HG03095 (cell line): ENCODE measurements at regions not wholly inside any gene's neighbourhood (a gene's known extent, or its start where the extent isn't known, plus 50 kb on each side); places are given as distances from the start of the nearest gene placed in this dataset.

Source experiments
- ATAC-seq: cut with Tn5 transposase; IDR thresholded peaks from one replicate; pipeline ENCODE4 v1.9.1; 2021; ENCODE audit warnings: moderate library complexity; ENCODE audit not compliant: unreplicated experiment

DNA sequence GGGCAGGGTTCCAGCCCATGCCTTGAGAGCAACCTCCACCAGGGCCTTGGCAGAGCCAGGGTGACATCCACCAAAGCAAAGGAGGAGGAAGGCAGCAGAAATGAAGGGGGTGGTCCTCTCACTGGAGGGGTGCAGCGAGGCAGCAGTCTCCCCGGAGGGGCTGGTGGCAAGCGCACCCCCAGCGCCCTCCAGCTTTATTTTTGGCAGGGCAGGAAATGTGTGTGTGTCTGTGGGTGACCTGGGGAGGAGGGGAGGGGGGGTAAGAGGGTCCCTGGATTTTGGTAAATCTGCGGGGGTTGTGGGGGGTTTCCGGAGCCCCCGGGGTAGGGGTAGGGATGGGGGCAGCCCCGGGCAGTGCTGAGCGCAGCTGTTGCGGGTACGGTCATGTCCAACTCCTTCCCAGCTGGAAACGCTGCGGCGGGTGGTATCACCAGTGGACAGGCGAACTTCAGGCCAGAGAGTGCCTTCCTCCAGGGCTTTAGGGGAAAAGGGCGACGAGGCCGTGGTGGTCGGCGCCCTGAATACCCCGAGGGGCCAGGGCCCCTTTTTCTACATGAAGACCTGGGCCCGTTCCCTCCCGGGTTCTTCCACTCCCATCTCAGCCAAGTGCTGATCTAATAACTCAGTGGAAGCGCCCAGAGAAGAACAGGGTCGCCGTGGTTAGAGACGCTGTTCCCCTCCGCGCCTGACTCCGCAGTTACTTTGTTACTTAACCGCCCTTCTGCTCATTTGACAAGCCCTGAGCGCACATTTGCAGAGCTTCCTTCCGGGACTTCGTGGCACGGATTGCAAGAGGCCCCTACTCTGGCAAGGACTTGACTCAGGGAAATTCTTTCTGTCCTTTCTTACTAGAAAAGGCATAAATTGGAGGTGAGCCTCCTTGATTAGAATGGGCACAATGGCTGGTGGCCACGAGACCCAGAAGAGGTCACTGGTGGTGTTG, 55.2 kb downstream of the FOS start:
- ATAC-seq: peak; percentile 51

DNA sequence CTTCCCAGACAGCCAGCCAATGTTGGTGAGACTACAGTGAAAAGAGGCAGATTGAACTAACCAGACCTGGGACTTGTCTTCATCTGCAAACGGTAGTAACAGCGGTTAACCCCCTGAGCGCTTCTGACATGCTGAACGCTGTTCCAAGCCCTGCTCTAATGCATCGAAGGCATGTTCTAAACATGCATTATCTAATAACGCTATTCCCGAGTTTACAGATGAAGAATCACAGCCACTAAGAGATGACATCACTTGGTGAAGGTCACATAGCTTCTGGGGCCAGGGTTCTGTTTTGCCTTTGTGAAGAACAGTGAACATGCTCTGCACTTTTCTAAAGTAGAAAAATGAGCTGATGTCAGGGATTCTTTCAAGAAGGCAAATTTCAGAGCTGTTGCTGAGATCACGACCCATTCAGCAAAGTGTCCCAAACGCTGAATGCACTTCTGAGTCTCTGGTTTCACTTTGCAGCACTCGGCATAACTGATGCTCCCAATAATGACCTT, 56.0 kb downstream of the FOS start:
- peak; percentile 30 for ATAC-seq

DNA sequence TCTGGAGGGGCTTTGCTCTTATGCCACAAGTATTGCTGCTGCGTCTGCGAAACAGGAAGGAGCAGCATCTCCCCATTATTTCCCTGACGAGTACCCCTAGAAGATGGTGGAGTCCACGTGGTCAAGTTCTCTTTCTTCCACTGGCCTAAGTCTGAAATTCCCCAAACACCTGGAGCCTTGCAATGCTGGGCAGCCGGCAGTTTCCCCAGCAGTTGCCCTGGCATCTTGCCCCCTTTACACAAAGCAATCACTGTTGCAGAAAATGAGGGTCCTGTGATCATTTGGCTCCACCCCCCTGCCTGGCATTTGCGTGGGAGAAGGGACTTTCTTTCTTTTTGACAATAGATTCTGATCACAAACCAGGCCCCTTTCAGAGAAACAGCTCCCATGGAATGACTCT, 56.9 kb downstream of the FOS start:
- ATAC-seq: no peak

DNA sequence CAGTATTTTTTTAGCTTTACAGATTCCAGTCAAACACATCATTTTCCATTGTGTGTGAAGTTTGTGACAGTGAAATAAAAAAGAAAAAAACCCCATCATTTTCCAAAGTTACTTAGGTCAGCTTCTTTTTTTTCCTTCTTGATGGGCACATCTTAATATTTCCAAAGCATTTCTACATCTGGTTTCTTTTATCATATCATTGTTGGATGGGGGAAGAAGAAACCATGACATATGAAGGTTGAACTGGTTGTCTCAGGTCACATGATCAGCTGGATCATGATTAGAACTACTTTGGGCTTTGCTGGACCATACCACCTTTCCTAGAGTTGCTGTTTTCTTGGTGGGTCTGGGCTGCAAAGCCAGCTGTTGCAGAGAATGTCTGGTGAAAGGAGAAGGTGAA, 59.8 kb downstream of the FOS start:
- ATAC-seq: no peak

DNA sequence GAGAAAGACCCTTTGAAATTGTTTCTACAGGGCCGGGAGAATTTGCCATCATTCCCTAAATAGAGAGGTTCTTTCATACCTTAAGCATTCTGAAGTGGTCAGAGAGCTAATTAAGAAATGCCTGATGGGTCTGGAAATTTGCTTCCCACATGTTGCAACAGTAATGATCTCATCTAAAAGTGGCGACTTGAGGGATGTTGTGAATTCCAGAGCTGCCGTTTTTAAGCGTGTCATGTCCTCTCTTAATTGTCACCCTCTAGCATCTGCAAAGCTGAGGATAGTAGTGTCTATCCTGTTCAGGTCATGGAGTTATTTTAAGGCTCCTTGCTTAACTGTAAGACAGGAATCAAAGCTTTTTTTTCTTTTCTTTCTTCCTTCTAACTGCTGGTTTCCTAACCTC, 60.4 kb downstream of the FOS start:
- no peak for ATAC-seq

DNA sequence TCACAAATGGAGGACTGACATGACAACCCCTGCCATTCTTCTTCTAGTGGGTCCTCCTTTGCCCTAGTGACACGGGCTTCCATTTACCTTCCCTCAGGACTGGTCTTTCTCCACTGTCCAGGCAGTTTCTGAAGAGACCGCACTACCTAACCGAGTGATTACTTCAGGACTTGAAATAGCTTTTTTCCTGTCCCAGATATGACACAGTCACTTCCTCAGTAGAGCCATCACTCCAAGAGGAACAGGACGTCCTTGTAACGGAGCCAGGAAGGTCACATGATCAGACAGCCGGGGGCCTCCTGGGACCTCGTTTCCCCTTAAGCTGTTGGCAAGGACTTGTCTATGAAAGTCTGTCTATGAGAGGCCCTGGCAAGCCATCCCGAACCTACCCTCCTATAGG, 62.3 kb downstream of the FOS start:
- no peak for ATAC-seq

DNA sequence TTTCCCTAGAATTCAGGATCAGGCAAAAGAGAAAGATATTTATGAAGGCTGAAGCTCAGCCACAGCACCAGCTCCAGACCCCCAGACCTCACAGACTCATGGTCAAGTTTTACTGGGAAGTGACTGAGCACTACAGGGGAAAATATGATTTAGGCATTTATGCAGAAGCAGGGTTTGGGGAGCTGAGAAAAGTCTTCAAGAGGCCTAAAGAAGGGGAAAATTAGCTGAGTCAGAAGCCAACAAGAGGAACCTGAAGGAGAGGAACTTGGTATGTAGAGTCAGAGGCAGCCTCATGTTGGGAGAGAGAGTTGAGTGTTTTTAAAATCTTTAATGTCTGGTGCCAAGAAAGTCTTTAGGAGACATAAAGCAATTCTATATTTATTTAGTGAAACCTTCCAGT, 63.0 kb downstream of the FOS start:
- no peak for ATAC-seq

DNA sequence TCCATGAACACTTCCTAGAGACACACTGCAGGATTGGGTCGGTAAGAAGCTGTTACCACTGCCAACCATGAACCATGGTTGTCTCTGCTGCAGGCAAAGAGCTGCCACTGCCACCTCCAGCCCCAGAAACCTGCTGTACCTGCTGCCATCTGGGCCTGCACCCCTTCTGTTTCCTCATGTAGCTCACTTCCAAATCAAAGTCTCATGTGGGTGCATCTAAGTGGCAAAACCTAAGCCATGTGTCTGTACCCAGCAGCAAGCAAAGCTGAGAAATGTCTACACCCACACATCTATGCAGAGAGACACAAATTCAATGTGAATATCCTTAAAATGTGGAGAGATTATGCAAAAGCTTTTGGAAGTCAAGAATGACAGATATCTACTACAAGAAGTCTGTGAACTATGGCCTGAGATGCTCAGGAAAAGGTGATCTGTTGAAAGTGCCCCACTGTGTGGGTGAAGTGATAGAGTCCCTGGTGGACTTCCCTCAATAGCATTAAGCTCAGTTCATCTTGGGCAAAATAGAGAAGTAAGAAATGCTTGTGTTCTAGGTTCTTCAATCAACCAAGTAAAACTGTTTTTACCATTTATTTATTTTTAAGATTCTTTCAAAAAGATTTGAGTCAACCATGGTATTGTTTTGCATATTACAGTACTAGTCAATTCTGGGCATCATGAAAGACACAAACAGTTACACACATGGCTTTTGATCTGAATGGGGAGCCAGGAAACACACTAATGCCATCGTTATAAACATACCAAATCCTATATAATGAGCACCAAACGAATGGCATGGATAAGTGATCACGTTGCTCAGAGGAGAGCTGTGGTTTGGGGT, 64.4 kb downstream of the FOS start:
- no peak for ATAC-seq

DNA sequence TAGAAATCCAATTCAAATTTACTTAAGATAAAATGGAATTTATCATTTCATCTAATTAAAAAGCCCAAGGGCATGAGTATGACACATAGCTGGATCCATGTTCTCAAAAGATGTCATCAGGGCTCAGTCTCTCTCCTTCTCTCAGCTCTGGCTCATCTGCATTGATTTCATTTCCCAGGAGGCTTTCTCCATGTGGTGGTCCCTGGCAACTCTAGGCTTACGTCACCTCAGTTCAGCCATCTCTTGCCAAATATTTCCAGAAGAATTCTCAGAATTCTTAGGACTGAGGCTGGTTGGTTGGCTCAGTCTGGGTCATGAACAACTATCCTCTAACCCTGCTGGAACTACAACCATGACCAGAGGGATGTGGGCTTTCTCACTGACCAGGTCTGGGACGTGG, 65.3 kb downstream of the FOS start:
- no peak for ATAC-seq

DNA sequence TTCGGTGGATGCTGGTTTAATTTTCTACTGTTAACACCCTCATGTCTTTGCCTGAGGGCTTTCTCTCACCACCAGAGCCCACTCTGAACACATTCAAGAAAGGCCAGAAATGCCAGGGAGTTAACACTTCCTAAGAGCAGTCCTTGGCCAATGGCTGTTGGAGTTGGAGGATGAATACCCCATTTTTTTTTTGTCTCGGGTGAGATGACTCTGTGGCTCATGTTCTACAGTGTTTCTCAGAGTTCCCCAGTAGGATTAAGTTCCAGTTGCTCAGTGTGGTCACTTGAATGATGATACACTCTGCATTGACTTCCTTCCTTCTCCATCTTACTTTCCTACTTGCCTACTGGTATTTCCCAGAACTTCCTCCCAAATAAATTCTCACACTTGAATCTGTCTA, 65.8 kb downstream of the FOS start:
- ATAC-seq: no peak

DNA sequence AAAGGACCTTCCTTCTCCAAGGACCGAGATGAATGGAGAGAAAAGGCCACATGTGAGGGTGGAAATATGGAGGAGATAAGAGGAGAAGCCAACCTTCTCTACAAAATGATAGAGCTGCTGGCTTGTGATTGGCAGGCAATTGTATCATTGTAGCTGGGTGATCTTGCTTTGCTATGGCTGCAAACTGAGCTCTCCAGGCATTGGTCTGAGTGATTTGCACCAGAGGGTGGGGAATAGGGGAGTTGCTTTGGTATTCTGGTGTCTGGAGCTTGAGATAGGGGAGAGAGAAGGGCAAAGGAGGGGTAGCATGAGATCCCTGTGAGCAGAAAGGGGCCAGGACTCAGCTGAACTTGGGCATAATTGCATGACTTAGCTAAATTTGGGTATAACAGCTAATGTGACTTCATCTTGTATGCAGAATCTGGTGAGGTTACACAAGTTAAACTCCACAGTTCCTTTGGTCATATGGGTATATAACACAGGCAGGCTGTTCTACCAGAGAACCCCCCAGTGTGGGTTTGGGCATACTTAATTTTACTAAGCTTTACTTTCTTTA, 72.0 kb downstream of the FOS start:
- no peak for ATAC-seq

DNA sequence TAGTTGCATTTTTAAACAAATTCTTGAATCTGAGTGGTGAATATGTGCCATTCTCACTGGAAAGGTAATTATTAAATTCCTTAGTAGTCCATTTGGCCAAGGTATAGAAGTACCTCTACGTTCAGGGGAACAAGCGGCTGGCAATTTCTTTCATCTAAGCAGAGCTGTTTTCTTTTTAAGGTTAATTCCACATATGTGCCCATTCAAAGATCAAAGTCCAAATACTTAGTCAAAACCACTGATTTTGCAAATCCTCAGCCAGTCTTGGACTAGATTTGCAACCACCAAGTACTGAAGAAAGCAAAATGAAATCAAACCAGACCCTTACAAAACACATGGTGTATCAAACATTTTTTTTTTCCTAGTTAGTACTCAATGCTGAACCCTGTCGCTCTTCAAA, 68.7 kb upstream of the JDP2 start:
- ATAC-seq: no peak

DNA sequence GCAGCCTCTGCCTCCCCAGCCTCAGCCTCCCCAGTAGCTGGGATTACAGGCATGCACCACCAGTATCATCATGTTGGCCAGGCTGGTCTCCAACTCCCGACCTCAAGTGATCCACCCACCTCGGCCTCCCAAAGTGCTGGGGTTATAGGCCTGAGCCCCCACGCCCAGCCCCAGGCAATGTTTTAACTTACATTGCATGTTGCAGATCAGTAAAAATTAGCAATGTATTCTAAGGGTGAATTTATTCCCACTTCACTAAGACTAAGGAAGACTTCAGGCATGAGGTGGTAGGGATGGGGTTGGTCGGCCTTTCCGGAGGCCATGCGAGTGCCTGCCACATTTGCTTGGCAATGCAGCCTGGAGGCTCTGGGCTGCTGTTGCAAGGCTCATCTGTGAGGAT, 66.8 kb upstream of the JDP2 start:
- no peak for ATAC-seq

DNA sequence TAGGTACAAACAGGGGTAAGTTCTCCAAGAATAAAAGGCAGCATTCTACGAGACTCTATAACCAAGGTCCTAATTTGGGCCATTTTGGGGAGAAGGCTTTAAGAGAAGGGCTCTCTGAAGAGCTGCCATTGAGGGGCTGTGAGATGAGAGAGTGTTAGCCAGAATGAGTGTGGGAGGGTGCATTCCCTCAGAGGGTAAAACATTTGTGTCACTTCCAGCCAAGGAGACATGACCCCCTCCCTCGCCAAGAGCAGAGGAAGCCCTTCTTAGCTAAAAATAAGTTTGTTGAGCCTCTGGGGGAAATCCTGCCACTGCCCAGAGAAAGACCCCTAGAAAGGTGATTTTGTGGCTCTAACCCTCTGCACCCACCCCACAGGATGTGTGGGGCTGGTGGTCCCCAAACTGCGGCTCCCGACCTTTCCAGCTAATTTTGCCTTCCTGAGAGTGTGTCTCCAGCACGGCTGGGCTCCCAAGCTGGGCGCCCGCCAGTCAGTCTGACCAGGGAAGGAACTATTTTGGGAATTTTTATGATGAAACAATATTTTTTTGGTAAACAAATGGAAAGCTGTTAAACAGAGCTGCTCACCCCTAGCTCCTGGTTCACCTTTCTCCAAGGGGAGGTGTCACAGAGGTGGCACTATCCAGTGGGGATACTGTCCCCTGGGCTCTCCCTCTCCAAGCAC, 65.9 kb upstream of the JDP2 start:
- no peak for ATAC-seq

DNA sequence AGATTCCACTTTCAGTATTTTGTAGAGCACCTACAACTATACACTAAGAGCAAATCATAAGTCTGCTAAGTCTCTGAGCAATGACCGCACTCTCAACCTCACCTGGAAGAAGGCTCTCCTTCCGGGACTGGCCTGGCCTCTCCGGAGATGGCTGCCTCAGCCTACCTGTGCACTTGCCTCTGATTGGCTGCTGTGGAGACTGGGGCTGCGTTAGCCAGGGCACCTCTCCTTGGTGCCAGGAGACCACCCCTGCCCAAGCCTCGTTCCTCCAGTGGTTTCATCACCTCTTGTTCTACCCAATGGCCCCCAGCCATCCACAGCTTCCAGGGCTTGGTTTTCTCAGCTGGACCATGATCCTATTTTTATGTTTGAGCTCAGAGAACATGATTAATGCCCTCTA, 64.7 kb upstream of the JDP2 start:
- ATAC-seq: no peak

DNA sequence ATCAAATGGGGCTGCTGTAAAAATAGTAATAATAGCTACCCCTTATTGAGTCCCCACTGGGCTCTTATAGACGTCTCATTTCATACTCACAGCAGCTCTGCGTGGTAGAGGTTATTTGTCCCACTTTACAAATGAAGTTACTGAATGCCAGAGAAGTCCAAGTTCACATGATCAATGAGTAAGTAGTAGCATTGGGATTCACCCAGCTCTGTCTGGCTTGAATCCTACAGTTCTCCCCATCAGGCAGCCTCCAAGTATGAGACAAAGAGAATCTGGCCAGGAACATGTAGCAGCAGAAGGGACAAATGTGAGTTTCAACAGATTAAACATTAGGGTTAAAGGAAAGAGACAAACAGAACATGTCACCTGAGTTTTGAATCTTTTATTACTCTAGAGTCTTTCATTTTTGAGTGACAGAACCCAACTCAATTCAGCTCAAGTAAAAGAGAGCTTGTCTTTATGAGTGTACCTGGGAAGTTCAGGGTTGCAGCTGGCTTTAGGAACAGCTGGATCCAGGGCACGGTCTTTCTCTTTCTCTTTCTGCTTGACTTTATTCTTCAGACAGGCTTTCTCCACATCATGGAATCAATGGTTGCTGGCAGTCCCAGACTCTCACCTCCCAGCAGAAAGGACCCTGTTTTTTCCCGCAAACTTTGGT, 64.1 kb upstream of the JDP2 start:
- ATAC-seq: no peak

DNA sequence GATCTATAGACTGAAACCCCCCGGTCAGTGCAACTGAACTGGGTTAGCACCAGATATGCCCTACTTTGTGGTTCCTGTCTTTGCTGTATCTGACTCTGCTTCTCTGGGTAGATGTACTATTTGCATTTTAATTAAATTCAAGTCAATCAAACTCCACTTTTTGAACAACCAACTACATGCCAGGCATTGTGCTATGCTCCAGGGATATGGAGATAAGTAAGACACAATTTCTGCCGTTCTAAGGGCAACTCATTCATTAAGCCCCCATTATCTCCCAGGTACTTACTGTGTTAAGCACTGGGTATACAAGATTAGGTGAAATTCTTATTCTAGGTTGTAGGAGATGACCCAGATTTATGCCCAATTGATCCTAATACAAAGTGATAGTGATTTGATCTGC, 62.7 kb upstream of the JDP2 start:
- ATAC-seq: no peak

DNA sequence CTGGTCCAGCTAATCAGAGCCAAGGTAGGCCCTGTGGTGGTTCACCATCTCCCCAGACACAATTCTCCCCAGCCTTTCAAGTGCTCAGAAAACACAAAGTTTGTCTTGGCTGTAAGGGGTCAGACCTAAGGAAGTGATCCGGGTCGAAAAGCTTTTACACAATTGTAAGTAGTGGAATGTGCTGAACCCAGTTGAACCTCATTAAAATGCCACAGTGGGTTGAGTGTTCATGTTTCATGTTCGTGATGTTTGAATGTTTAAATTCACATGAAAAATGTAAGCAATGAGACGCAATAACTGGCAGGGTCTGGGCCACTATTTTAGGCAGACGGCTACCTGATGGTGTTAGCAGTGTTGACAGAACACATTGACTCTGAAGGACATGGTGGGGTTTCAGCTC, 60.9 kb upstream of the JDP2 start:
- ATAC-seq: no peak

DNA sequence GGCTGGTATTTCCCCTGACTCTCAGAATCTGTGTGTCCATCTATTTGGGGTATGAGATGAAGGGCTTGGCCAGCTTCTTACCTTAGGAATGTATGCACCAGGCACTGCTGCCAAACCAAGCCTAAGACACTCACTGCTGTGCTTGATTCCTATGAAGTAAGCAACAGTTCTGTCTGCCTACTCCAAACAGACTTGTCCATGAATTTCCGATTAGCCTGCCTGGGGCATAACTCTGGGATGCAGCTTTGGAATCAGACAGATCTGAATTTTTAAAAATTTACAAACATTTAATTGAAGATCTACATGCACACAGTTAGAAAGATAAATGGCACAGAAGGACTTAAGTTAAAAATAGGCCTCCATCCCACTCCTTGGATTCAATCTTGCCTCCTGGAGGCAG, 59.5 kb upstream of the JDP2 start:
- no peak for ATAC-seq

DNA sequence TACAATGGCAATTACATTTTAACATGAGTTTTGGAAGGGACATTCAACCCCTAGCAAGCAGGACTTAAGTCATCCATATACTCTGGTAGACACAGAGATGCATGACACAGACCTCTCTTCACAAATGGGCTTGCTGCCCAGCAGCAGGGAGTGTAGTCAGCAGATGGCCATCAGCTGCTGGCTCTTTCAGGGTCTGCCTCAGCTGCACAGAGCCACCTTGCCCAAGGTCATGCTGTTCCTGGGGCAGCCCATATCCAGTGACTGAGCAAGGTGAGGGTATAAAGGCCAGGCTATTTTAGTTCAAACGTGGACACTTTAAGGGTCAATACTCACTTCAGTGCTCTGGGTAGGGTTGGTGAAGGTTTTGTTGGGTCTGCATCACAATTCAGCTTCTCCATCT, 58.3 kb upstream of the JDP2 start:
- ATAC-seq: no peak
